ENCODE measurements at regions not wholly inside any gene's neighbourhood (a gene's known extent, or its start where the extent isn't known, plus 50 kb on each side); places are given as distances from the start of the nearest gene placed in this dataset.

DNA sequence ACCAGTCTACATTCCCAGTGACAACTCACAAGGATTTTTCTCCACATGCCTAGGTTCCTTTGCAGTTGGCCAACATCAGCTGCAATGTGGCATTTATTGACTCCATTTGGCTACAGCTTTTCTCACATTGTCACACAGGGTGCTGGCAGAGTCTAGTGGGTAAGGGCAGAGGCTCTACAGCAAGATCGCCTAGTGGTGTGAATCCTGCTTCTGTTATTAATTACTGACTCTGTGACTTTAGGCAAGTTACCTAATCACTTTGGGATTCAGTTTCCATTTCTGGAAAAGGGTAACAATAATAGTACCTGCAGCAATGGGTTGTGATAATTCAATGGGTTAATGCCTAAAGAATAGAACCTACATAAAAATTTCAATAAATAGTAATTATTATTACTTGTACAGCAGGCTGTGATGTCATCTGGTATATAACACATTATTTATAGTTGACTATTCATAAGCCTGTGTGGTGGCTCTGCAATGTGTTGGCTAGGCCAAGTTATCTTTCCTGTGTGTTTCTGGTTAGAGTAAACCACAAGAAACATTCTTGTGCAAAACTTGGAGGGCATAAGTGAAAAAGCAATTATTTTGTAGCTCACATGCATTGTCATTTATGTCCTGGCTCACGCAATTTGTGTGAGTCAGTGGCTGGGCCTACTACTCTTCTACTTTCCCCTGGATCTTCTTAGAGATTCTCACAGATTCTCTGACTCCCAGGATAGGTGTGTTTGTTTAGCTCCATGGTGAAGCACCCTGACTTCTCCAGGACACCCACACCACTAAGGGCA is 59.5 kb downstream of the PTGS2 start:
- no peak for ATAC-seq (replicated peaks; ENCODE audit: extremely low read depth, poor library complexity, severe bottlenecking)
- H3K9me3 Mint-ChIP-seq: no peaks in the 10 kb centered on the region
- H3K27ac Mint-ChIP-seq (ENCODE audit: low read depth): no peak overlapping the region
- H3K4me3 Mint-ChIP-seq: no peak overlapping the region
- no peaks in the 10 kb centered on the region for H3K27me3 Mint-ChIP-seq
- no peaks in the 10 kb centered on the region for H3K36me3 Mint-ChIP-seq (ENCODE audit: insufficient read depth)
- no peak for DNase-seq (ENCODE audit: low spot score in 2 of 2)
- H3K4me1 Mint-ChIP-seq: peaks cover 23% of the 10 kb centered on the region

DNA sequence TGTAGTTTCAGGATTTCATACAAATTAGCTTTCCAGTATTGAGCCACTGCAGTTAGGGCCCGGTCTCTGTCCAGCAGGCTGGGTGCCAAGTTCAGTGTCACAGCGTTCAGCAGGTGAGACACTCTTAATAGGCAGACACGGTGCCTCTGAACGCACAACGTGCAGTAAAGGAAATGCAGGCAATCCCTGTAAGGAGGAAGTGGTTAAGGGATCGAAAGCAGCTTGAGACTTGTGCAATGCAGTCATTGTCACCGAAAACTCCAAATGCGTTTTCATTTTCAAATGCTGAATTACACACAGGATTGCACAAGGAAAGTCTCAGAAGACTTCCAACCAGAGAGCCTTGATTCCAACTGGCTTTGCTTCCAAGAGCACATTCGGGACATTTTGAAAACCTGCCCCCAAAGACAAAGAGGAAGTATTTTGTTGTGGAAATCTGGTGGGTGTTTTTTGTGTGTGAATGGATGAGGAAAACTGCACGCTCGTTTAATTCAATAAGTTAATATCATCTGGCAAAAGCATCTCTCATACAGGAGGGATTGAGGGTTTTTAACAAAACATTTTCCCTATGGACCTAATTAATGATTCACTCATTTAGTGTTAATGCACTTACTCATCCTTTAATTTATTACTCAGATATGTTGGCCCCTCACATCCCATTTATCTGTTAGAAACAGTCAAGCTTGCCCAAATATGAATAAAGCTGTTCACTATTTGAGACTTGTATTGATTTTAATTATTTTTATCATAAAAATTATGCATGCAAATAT is 61.6 kb downstream of the PTGS2 start:
- no peaks in the 10 kb centered on the region for H3K27me3 Mint-ChIP-seq
- peaks cover 41% of the 10 kb centered on the region for H3K4me1 Mint-ChIP-seq
- H3K36me3 Mint-ChIP-seq (ENCODE audit: insufficient read depth): no peaks in the 10 kb centered on the region
- H3K27ac Mint-ChIP-seq (ENCODE audit: low read depth): peak overlapping the region; percentile 58
- peak overlapping the region; percentile 43 for H3K4me3 Mint-ChIP-seq
- DNase-seq (ENCODE audit: low spot score in 2 of 2): no peak
- peak; percentile 75 for ATAC-seq (replicated peaks; ENCODE audit: extremely low read depth, poor library complexity, severe bottlenecking)
- no peaks in the 10 kb centered on the region for H3K9me3 Mint-ChIP-seq

DNA sequence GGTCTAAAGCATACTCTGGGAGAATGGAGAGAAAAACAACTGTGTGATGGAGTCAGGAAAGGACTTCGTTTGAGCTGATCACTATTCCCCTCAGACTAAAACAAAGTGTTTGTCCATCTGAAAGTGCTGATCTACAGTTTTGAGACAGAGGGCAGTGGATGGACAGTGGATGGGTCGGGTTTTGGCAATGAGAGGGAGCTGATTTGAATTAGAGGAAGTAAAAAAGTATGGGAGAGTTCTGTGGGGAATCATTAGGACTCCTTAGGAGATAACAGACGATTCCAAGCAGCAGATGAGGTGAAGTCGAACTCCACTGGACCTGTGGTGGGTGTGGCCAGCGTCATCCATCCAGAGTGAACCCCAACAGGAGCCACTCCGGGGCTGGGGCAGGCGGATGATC is 62.3 kb downstream of the PTGS2 start:
- no peak for ATAC-seq (replicated peaks; ENCODE audit: extremely low read depth, poor library complexity, severe bottlenecking)
- H3K27me3 Mint-ChIP-seq: no peaks in the 10 kb centered on the region
- peak overlapping the region; percentile 58 for H3K27ac Mint-ChIP-seq (ENCODE audit: low read depth)
- peak overlapping the region; percentile 43 for H3K4me3 Mint-ChIP-seq
- no peak for DNase-seq (ENCODE audit: low spot score in 2 of 2)
- H3K9me3 Mint-ChIP-seq: no peaks in the 10 kb centered on the region
- no peaks in the 10 kb centered on the region for H3K36me3 Mint-ChIP-seq (ENCODE audit: insufficient read depth)
- peaks cover 41% of the 10 kb centered on the region for H3K4me1 Mint-ChIP-seq

DNA sequence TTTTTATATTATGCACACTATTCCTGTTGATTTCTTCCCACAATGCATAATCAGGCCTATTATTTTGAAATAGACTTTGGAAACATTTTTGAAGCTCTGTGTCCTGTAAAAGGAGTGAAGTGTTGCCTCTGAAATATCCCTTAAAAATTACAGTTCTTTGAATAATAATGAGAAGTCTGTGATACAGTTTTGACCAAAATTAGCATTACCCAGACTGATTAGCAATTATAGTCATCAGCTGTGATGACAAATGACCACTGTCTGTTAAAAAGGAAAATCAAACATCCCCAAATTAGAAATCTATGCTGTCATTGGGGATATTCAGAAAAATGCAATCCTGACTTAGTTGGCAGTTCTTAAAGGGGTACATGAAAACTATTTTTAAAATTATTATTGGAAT is 63.7 kb downstream of the PTGS2 start:
- no peak for DNase-seq (ENCODE audit: low spot score in 2 of 2)
- no peaks in the 10 kb centered on the region for H3K9me3 Mint-ChIP-seq
- no peaks in the 10 kb centered on the region for H3K27me3 Mint-ChIP-seq
- ATAC-seq (replicated peaks; ENCODE audit: extremely low read depth, poor library complexity, severe bottlenecking): no peak
- H3K4me3 Mint-ChIP-seq: no peak overlapping the region
- H3K36me3 Mint-ChIP-seq (ENCODE audit: insufficient read depth): no peaks in the 10 kb centered on the region
- peaks cover 41% of the 10 kb centered on the region for H3K4me1 Mint-ChIP-seq
- no peak overlapping the region for H3K27ac Mint-ChIP-seq (ENCODE audit: low read depth)

DNA sequence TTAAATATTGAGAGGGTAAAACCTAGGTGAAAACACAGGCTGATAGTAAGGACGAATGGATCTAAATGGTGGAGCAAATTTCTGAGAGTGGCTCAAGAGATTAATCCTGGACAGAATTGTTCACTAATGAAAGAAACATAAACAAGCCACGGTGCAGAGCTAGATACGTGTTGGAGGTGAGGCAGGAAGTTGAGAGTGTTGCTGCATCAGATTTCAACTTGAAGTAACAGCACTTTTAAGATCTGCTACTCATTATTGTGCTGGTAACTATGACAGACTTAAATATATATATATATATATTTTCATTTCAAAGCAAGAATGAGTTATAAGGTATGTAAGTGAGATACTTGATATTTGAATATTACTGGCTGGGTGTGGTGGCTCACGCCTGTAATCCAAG is 64.9 kb downstream of the PTGS2 start:
- DNase-seq (ENCODE audit: low spot score in 2 of 2) (no peak), ATAC-seq (replicated peaks; ENCODE audit: extremely low read depth, poor library complexity, severe bottlenecking) (no peak)
- no peaks in the 10 kb centered on the region for H3K9me3 Mint-ChIP-seq
- no peak overlapping the region for H3K4me3 Mint-ChIP-seq
- no peaks in the 10 kb centered on the region for H3K36me3 Mint-ChIP-seq (ENCODE audit: insufficient read depth)
- peaks cover 33% of the 10 kb centered on the region for H3K4me1 Mint-ChIP-seq
- H3K27ac Mint-ChIP-seq (ENCODE audit: low read depth): no peak overlapping the region
- H3K27me3 Mint-ChIP-seq: no peaks in the 10 kb centered on the region

DNA sequence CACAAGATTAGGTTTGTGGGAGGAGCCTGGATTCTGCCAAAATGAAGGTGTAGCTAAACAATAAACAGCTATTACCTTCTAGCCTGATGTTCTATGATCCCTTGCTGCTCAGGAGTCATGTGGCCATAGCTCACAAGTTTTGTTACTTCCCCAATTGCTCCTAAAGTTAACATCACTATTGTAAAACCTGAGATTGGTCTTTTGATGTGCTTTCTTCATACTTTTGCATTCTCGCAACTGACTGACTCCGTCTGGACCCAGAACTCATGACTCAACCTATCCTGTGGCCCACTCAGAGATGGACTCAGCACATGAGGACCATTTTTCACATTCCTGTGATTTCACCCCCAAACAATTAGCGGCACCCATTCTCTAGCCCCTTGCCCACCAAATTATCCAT is 69.1 kb downstream of the PTGS2 start:
- no peak overlapping the region for H3K27ac Mint-ChIP-seq (ENCODE audit: low read depth)

DNA sequence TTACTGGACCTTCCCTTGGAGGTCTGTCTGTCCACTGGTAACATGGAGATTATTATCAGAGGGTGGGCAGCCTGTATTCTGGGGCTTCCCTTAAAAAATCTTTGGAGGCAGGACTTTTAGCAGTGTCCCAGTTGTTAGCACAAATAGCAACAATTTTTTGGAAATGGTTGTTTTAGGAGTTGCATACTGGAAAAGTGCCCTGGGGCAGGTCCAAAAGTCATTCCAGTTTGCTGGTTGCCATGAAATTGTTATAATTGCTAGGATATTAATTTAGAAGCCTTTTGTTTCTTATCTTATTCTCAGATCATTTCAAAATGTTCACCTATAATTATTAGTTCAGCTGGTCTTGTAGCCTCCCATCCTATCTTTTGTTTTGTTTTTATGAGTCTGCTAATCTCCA is 71.0 kb downstream of the PTGS2 start:
- Mint-ChIP-seq H3K27me3 (peaks cover 28% of the 10 kb centered on the region), H3K4me1 (peaks cover 5% of the 10 kb centered on the region), H3K27ac (ENCODE audit: low read depth) (no peak overlapping the region), H3K9me3 (no peaks in the 10 kb centered on the region), H3K36me3 (ENCODE audit: insufficient read depth) (no peaks in the 10 kb centered on the region), H3K4me3 (no peak overlapping the region)
- DNase-seq (ENCODE audit: low spot score in 2 of 2) (no peak), ATAC-seq (replicated peaks; ENCODE audit: extremely low read depth, poor library complexity, severe bottlenecking) (no peak)

More for the DNA sequence above, 69.1 kb downstream of the PTGS2 start:
- H3K4me1 Mint-ChIP-seq: peaks cover 19% of the 10 kb centered on the region
- no peak for ATAC-seq (replicated peaks; ENCODE audit: extremely low read depth, poor library complexity, severe bottlenecking)
- H3K4me3 Mint-ChIP-seq: no peak overlapping the region
- peaks cover 22% of the 10 kb centered on the region for H3K27me3 Mint-ChIP-seq
- no peak for DNase-seq (ENCODE audit: low spot score in 2 of 2)
- no peaks in the 10 kb centered on the region for H3K36me3 Mint-ChIP-seq (ENCODE audit: insufficient read depth)
- no peaks in the 10 kb centered on the region for H3K9me3 Mint-ChIP-seq

DNA sequence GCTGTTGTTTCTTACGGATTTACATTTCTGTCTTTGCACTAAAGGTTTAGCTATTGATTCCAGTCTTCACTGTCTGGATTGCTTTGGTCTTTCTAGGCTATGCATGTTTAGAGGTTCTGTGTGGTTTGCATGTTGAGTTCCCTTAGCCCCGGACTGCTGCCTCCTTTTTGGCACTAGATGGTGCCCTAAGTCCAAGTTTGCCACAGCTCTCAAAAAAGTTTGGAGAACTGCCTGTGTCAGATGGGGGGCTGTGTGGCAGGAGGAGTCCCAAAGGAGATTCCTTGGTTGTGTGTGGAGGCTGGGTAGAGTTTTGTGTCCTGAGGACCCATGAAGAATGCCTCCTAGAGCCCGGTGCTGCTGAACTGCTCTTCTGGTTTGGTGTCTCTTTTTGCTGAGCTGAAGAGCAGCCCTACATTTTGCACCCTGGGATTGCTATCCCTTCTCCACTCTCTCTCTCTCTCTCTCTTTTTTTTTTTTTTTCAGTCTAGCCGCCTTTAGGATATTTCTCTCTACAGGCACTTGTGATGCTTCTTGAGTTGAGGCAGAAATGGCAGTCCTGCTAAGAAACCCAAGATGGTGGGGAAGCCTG is 74.4 kb downstream of the PTGS2 start:
- no peak overlapping the region for H3K27ac Mint-ChIP-seq (ENCODE audit: low read depth)
- H3K27me3 Mint-ChIP-seq: peaks cover 28% of the 10 kb centered on the region
- H3K4me1 Mint-ChIP-seq: no peaks in the 10 kb centered on the region
- H3K4me3 Mint-ChIP-seq: no peak overlapping the region
- no peaks in the 10 kb centered on the region for H3K9me3 Mint-ChIP-seq
- ATAC-seq (replicated peaks; ENCODE audit: extremely low read depth, poor library complexity, severe bottlenecking) (no peak), DNase-seq (ENCODE audit: low spot score in 2 of 2) (no peak)
- no peaks in the 10 kb centered on the region for H3K36me3 Mint-ChIP-seq (ENCODE audit: insufficient read depth)

DNA sequence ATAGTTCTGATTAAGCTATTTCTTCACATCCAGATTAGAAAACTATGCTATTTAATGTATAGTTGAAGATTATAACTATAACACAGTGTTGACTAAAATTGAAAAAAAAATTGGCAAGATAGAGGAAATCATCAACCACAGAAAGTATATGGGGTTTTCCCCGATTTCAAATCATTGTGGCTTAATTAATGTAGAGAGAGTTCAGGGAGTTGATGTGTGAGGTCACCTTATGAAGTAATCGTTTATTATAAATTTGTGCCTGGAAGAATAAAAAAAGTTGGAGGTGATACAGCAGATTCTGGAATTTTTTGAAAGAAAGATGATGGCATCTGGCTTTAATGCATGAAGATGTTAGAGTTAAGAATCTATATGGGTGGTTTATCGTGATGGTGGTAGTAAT is 84.3 kb downstream of the PTGS2 start:
- no peaks in the 10 kb centered on the region for H3K36me3 Mint-ChIP-seq (ENCODE audit: insufficient read depth)
- H3K27ac Mint-ChIP-seq (ENCODE audit: low read depth): no peak overlapping the region
- no peaks in the 10 kb centered on the region for H3K9me3 Mint-ChIP-seq
- no peak overlapping the region for H3K4me3 Mint-ChIP-seq
- DNase-seq (ENCODE audit: low spot score in 2 of 2): no peak
- H3K27me3 Mint-ChIP-seq: no peaks in the 10 kb centered on the region
- ATAC-seq (replicated peaks; ENCODE audit: extremely low read depth, poor library complexity, severe bottlenecking): no peak
- no peaks in the 10 kb centered on the region for H3K4me1 Mint-ChIP-seq

DNA sequence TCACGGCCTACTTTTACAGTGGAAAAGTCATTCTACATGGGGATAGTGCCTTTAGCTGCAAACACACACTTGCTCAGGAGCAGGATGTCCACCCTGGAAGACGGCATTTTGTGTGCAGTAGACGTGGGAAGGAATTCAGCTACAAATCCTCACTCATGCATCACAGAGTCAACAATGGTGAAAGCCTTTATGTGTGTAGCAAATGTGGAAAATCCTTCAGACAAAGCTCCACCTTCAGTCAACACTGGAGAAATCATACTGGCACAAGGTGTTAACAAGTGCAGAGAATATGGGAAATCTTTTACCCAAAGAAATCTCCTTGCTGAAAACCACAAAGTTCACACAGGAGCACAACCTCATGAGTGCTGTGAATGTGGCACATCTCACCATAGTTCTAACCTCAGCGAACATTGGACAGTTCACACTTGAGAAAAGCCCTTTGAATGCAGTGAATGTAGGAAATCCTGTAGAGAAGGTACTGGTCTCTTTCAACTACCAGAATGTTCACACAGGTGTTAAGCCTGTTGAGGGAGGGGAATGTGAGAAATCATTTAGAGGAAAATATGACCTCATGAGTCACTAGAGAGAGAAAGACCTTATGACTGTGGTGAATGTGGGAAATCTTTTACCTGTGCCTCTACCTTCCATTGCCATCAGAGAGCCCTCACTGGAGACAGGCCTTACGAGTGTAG is 101.8 kb downstream of the PTGS2 start:
- no peaks in the 10 kb centered on the region for H3K36me3 Mint-ChIP-seq (ENCODE audit: insufficient read depth)
- ATAC-seq (replicated peaks; ENCODE audit: extremely low read depth, poor library complexity, severe bottlenecking) (no peak), DNase-seq (ENCODE audit: low spot score in 2 of 2) (no peak)
- H3K4me3 Mint-ChIP-seq: no peak overlapping the region
- H3K4me1 Mint-ChIP-seq: no peaks in the 10 kb centered on the region
- H3K9me3 Mint-ChIP-seq: peaks cover 7% of the 10 kb centered on the region
- H3K27ac Mint-ChIP-seq (ENCODE audit: low read depth): no peak overlapping the region
- no peaks in the 10 kb centered on the region for H3K27me3 Mint-ChIP-seq

DNA sequence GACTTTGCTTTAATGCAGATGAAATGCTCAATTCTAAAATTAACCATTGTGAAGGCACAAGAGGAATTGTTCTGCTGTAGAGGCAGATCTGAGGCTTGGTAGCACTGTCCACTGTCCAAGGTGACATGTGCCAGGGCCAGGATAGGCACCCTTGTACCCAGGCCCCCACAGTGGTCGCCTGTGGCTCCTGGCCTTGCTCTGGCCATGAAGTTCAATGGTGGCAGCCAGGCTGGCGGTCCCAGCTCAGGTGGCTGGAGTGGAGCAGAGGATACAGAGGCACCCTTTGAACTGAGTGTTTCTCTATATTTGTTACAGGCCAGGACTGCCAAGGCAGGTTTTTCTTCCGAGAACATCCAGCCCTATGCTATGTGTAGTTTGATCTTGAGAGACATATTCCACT is 102.6 kb downstream of the PTGS2 start:
- Mint-ChIP-seq H3K27ac (ENCODE audit: low read depth) (no peak overlapping the region), H3K4me1 (no peaks in the 10 kb centered on the region), H3K36me3 (ENCODE audit: insufficient read depth) (no peaks in the 10 kb centered on the region), H3K9me3 (peaks cover 2% of the 10 kb centered on the region), H3K27me3 (no peaks in the 10 kb centered on the region), H3K4me3 (no peak overlapping the region)
- ATAC-seq (replicated peaks; ENCODE audit: extremely low read depth, poor library complexity, severe bottlenecking) (no peak), DNase-seq (ENCODE audit: low spot score in 2 of 2) (no peak)

DNA sequence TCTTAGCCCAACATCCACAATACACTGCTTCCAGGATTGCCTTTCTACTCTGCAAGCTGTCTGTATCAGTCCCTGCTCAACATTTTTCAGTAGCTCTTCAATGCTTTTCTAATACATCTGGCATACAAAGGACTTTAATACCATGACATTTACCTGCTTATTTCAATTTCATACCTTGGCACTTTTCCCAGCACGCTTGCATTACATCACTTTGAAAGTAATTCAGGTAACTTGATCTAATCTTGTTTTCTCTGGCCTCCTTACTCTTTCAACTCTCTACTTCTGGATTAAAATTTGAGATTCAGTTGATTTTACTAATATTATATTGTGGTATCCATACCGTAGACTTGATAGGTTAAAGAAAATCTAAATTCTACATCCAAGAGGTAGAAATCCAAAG is 103.0 kb downstream of the PTGS2 start:
- H3K36me3 Mint-ChIP-seq (ENCODE audit: insufficient read depth): no peaks in the 10 kb centered on the region
- H3K9me3 Mint-ChIP-seq: no peaks in the 10 kb centered on the region
- H3K27me3 Mint-ChIP-seq: no peaks in the 10 kb centered on the region
- no peak overlapping the region for H3K27ac Mint-ChIP-seq (ENCODE audit: low read depth)
- H3K4me1 Mint-ChIP-seq: no peaks in the 10 kb centered on the region
- DNase-seq (ENCODE audit: low spot score in 2 of 2) (no peak), ATAC-seq (replicated peaks; ENCODE audit: extremely low read depth, poor library complexity, severe bottlenecking) (no peak)
- H3K4me3 Mint-ChIP-seq: no peak overlapping the region

All from central memory CD8-positive, alpha-beta T cell (primary cell).